A204.1 (cell line): ENCODE measurements at regions not wholly inside any gene's neighbourhood (a gene's known extent, or its start where the extent isn't known, plus 50 kb on each side); places are given as distances from the start of the nearest gene placed in this dataset.
"Not testable (repeated sequence)": the region's sequence is repeated elsewhere in the genome, so short reads cannot be mapped to it uniquely, and the experiment has no call there.

Source experiments
- FAIRE-seq: peaks from 2 replicates; lab custom pipeline; 2012; peaks lifted over from hg19 to GRCh38; lab: Jason Lieb, UNC

- FAIRE-seq: not testable (repeated sequence)
These were observed 119.0 kb upstream of the ZNF521 start for GRCh38 chr18:25470756-25471524.

GRCh38 chr18:25470062-25470461, 118.1 kb upstream of the ZNF521 start:
- no peak for FAIRE-seq

- FAIRE-seq: no peak
These were observed 117.5 kb upstream of the ZNF521 start for GRCh38 chr18:25469489-25469888.

- no peak for FAIRE-seq
These were observed 115.4 kb upstream of the ZNF521 start for GRCh38 chr18:25467226-25467987.

- FAIRE-seq: no peak
These were observed 113.3 kb upstream of the ZNF521 start for GRCh38 chr18:25465152-25465732.

GRCh38 chr18:25464227-25464626, 112.3 kb upstream of the ZNF521 start:
- FAIRE-seq: no peak

- no peak for FAIRE-seq
These were observed 111.8 kb upstream of the ZNF521 start for GRCh38 chr18:25463726-25464125.

- FAIRE-seq: no peak
These were observed 107.8 kb upstream of the ZNF521 start for GRCh38 chr18:25459814-25460213.

- FAIRE-seq: no peak
These were observed 105.6 kb upstream of the ZNF521 start for GRCh38 chr18:25457601-25458000.

- no peak for FAIRE-seq
These were observed 105.2 kb upstream of the ZNF521 start for GRCh38 chr18:25457126-25457525.

- no peak for FAIRE-seq
These were observed 104.5 kb upstream of the ZNF521 start for GRCh38 chr18:25456334-25457010.

GRCh38 chr18:25455646-25456045, 103.7 kb upstream of the ZNF521 start:
- no peak for FAIRE-seq

GRCh38 chr18:25455159-25455558, 103.2 kb upstream of the ZNF521 start:
- no peak for FAIRE-seq

GRCh38 chr18:25454730-25455129, 102.8 kb upstream of the ZNF521 start:
- FAIRE-seq: no peak

GRCh38 chr18:25454270-25454659, 102.3 kb upstream of the ZNF521 start:
- FAIRE-seq: no peak

- no peak for FAIRE-seq
These were observed 101.7 kb upstream of the ZNF521 start for GRCh38 chr18:25453556-25454269.

GRCh38 chr18:25451077-25451658, 99.2 kb upstream of the ZNF521 start:
- FAIRE-seq: no peak

- FAIRE-seq: no peak
These were observed 97.1 kb upstream of the ZNF521 start for GRCh38 chr18:25449046-25449445.

- no peak for FAIRE-seq
These were observed 95.0 kb upstream of the ZNF521 start for GRCh38 chr18:25446972-25447371.

- FAIRE-seq: no peak
These were observed 93.5 kb upstream of the ZNF521 start for GRCh38 chr18:25445430-25445829.

- no peak for FAIRE-seq
These were observed 91.8 kb upstream of the ZNF521 start for GRCh38 chr18:25443776-25444175.
